ENCODE measurements at regions not wholly inside any gene's neighbourhood (a gene's known extent, or its start where the extent isn't known, plus 50 kb on each side); places are given as distances from the start of the nearest gene placed in this dataset.

- WGBS, 2 donors, result 42 to 82% methylated on average over 3 of the region's 3 CpGs
- no peak overlapping the region for H3K4me3 ChIP-seq
- intact Hi-C loops (cut with DNase I), result no loop called here
- H3K27me3 ChIP-seq, result no peaks in the 10 kb centered on the region
- no peaks in the 10 kb centered on the region for H3K36me3 ChIP-seq
- H3K9me3 ChIP-seq, result peaks cover 0 to 2% (median 0%) of the 10 kb centered on the region in 4 donors
- DNase-seq, result no peak
- H3K4me1 ChIP-seq, result no peaks in the 10 kb centered on the region
- TF ChIP-seq EP300 (IDR thresholded peaks at IDR 0.05) (no peak), POLR2A (IDR thresholded peaks at IDR 0.05) (no peak), POLR2AphosphoS5 (IDR thresholded peaks at IDR 0.05) (no peak)
- TF ChIP-seq, protein P1, sequence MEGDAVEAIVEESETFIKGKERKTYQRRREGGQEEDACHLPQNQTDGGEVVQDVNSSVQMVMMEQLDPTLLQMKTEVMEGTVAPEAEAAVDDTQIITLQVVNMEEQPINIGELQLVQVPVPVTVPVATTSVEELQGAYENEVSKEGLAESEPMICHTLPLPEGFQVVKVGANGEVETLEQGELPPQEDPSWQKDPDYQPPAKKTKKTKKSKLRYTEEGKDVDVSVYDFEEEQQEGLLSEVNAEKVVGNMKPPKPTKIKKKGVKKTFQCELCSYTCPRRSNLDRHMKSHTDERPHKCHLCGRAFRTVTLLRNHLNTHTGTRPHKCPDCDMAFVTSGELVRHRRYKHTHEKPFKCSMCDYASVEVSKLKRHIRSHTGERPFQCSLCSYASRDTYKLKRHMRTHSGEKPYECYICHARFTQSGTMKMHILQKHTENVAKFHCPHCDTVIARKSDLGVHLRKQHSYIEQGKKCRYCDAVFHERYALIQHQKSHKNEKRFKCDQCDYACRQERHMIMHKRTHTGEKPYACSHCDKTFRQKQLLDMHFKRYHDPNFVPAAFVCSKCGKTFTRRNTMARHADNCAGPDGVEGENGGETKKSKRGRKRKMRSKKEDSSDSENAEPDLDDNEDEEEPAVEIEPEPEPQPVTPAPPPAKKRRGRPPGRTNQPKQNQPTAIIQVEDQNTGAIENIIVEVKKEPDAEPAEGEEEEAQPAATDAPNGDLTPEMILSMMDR (IDR thresholded peaks at IDR 0.05), result no peak
- no peak overlapping the region for H3K27ac ChIP-seq
Observed at GRCh38 chr13:89602655-89603054, 1744.8 kb upstream of the MIR17HG start.

GRCh38 chr13:89603187-89603586, 1744.3 kb upstream of the MIR17HG start:
- no peaks in the 10 kb centered on the region for H3K27me3 ChIP-seq
- intact Hi-C loops (cut with DNase I), result no loop called here
- no peak overlapping the region for H3K27ac ChIP-seq
- 90% methylated on average over 1 of the region's 1 CpG for WGBS, 2 donors
- peaks cover 0 to 2% (median 0%) of the 10 kb centered on the region in 4 donors for H3K9me3 ChIP-seq
- no peak for DNase-seq
- H3K4me3 ChIP-seq, result no peak overlapping the region
- TF ChIP-seq POLR2AphosphoS5 (IDR thresholded peaks at IDR 0.05) (no peak), POLR2A (IDR thresholded peaks at IDR 0.05) (no peak)
- no peaks in the 10 kb centered on the region for H3K36me3 ChIP-seq
- H3K4me1 ChIP-seq, result no peaks in the 10 kb centered on the region

DNA sequence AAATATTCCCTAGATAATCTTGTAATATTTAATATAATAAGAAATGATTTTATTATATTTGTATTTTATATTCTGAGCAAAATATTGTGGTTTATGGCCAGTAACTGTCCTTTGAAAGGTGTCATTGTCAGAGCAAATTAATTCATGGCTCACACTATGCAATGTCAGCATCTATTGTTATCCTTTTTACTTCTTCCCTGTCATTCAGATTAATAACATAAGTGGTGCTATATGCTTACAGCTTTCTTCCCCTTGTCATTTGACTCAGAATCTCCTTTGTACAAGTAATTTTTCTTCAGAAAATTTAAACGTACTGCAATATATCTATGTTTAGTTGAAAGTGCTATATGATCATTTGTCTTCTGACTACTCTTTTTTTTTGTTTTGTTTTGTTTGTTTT, 1738.2 kb upstream of the MIR17HG start:
- H3K36me3 ChIP-seq, result no peaks in the 10 kb centered on the region
- no peaks in the 10 kb centered on the region for H3K4me1 ChIP-seq
- H3K4me3 ChIP-seq, result no peak overlapping the region
- 72 to 80% methylated on average over 1 of the region's 1 CpG for WGBS, 2 donors
- H3K27me3 ChIP-seq, result no peaks in the 10 kb centered on the region
- no peak overlapping the region for H3K27ac ChIP-seq
- DNase-seq, result no peak
- intact Hi-C loops (cut with DNase I), result no loop called here
- TF ChIP-seq EP300 (IDR thresholded peaks at IDR 0.05) (no peak), POLR2AphosphoS5 (IDR thresholded peaks at IDR 0.05) (no peak), POLR2A (IDR thresholded peaks at IDR 0.05) (no peak)
- TF ChIP-seq, protein P1 (IDR thresholded peaks at IDR 0.05), result no peak
- H3K9me3 ChIP-seq, result peaks cover 0 to 2% (median 0%) of the 10 kb centered on the region in 4 donors

- peaks cover 0 to 2% (median 0%) of the 10 kb centered on the region in 4 donors for H3K9me3 ChIP-seq
- DNase-seq, result no peak
- TF ChIP-seq EP300 (IDR thresholded peaks at IDR 0.05) (no peak), POLR2A (IDR thresholded peaks at IDR 0.05) (no peak), POLR2AphosphoS5 (IDR thresholded peaks at IDR 0.05) (no peak)
- TF ChIP-seq, protein P1 (IDR thresholded peaks at IDR 0.05), result no peak
- H3K4me1 ChIP-seq, result no peaks in the 10 kb centered on the region
- H3K27ac ChIP-seq, result no peak overlapping the region
- intact Hi-C loops (cut with DNase I), result no loop called here
- H3K27me3 ChIP-seq, result no peaks in the 10 kb centered on the region
- no peak overlapping the region for H3K4me3 ChIP-seq
- WGBS, 2 donors, result 59 to 69% methylated on average over 2 of the region's 2 CpGs
- H3K36me3 ChIP-seq, result no peaks in the 10 kb centered on the region
Observed at GRCh38 chr13:89610331-89610730, 1737.2 kb upstream of the MIR17HG start.

- H3K4me1 ChIP-seq, result no peaks in the 10 kb centered on the region
- H3K27me3 ChIP-seq, result no peaks in the 10 kb centered on the region
- TF ChIP-seq, protein P1 (IDR thresholded peaks at IDR 0.05), result no peak
- TF ChIP-seq POLR2AphosphoS5 (IDR thresholded peaks at IDR 0.05) (no peak), POLR2A (IDR thresholded peaks at IDR 0.05) (no peak), EP300 (IDR thresholded peaks at IDR 0.05) (no peak)
- no peak overlapping the region for H3K27ac ChIP-seq
- WGBS, 2 donors, result 89 to 97% methylated on average over 1 of the region's 1 CpG
- H3K4me3 ChIP-seq, result no peak overlapping the region
- DNase-seq, result no peak
- peaks cover 0 to 2% (median 0%) of the 10 kb centered on the region in 4 donors for H3K9me3 ChIP-seq
- intact Hi-C loops (cut with DNase I), result no loop called here
- H3K36me3 ChIP-seq, result no peaks in the 10 kb centered on the region
Observed at GRCh38 chr13:89610881-89611280, 1736.6 kb upstream of the MIR17HG start.

All from sigmoid colon (tissue), 6 donors.